GM10266 (cell line): ENCODE measurements at regions not wholly inside any gene's neighbourhood (a gene's known extent, or its start where the extent isn't known, plus 50 kb on each side); places are given as distances from the start of the nearest gene placed in this dataset.

Experiments
- DNase-seq: peaks from one replicate; pipeline ENCODE4 v3.0.0; 2012; ENCODE audit errors: extremely low spot score
- TF ChIP-seq, protein P1 (sequence below): IDR thresholded peaks from 2 replicates; pipeline ENCODE4 v1.5.1; 2012; ENCODE audit warnings: mild to moderate bottlenecking, low read depth; ENCODE audit not compliant: control insufficient read depth, insufficient read depth; ENCODE audit errors: missing control alignments

DNA sequence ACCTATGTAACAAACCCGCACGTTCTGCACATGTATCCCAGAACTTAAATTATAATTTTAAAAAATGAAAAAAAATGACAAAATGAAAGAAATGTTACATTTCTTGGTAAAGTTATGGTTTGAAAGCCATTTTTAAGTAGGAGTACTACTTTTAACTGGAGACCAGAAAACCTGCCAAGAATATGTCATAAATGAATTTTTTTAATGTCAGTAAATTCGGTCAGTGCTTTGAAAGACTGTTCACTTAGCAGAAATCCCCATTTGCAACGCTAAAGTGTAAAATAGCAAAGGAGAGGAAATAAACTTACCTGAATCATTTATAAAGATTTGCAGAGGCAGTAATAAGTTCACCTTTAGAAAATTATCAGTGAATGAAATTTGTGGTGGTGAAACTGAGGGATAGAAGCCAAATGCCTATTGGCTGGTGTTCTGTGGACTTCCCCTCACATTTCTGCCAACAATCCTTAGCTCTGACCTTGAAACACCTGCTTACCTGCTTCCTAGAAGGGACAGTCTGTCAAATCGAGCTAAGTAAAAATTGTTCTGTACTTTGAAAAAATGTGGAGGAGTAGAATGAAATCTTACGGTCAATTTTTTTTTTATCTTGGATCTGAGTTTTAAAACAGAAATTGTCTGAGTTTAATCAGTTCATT is 714.2 kb downstream of the SLC6A15 start:
- no peak for DNase-seq

DNA sequence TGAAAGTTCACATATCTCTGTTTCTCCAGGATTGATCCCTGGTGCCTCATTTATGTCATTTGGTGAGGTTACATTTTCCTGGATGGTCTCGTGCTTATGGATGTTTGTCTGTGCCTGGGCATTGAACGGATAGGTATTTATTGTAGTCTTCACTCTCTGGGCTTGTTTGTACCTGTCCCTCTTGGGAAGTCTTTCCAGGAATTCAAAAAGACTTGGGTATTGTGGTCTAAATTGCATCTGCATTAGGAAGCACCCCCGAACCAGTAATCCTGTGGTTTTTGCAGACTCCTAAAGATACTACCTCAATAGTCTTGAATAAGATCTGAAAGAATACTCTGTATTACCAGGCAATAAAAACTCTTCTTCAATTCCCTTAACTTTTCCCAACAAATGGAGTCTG is 720.8 kb downstream of the SLC6A15 start:
- DNase-seq: no peak
- TF ChIP-seq, protein P1, sequence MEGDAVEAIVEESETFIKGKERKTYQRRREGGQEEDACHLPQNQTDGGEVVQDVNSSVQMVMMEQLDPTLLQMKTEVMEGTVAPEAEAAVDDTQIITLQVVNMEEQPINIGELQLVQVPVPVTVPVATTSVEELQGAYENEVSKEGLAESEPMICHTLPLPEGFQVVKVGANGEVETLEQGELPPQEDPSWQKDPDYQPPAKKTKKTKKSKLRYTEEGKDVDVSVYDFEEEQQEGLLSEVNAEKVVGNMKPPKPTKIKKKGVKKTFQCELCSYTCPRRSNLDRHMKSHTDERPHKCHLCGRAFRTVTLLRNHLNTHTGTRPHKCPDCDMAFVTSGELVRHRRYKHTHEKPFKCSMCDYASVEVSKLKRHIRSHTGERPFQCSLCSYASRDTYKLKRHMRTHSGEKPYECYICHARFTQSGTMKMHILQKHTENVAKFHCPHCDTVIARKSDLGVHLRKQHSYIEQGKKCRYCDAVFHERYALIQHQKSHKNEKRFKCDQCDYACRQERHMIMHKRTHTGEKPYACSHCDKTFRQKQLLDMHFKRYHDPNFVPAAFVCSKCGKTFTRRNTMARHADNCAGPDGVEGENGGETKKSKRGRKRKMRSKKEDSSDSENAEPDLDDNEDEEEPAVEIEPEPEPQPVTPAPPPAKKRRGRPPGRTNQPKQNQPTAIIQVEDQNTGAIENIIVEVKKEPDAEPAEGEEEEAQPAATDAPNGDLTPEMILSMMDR: no peak

More for the DNA sequence above, 714.2 kb downstream of the SLC6A15 start:
- TF ChIP-seq, protein P1: no peak

DNA sequence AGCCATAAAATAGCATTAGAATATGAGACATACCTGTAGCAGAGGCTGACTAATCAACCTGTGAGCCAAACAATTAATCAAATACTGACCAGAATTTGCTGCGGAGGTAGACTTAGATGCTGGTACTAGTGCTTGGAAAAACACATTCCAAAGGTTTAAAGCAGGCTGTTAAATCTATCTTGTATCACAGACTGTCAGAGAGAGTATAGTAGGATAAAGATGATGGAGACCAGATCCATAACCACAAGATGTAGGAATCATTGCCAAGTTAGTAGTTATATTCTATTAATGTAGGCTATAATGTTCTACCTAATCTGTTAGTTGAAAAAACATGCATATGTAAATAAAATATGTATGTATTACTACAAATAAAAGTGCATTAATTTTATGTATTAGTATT is 726.2 kb downstream of the SLC6A15 start:
- TF ChIP-seq, protein P1: no peak
- DNase-seq: no peak

DNA sequence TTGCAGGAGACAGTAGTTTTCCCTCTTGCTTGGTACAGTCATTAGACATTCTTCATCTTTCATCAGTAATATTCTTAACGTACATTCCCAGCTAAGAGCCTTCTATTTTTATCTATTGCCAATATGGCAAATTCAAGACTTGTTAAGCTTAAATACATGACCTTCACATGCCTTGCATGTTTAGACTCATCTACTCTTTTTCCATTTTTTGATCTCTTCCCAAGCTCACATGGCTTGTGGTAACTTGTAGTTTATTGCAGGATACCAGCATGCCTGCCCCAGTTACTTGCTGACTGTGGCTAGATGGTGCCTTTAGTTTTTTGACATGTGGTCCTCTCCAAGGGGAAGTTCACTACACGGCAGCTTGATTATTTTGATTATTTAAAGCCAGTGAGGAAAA is 729.0 kb downstream of the SLC6A15 start:
- no peak for DNase-seq
- TF ChIP-seq, protein P1: no peak

DNA sequence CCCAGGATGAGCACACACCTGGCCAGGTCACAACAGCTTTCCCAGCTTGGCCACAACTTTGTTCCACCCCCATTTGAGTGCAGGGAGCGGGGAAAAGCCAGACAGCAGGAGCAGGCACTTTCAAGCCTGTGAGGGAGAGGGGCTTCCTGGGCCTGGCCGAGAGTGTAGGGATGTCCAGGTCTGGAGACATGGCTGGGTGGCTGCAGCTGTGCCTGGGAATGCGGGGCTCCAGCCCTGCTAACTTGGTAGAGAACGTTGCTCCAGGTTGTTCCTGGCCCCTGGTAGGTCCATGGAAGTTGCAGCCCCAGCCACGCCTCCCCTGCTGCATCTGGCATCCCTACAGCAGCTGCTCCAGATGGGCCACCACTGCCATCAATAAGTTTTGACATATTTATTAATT is 738.5 kb downstream of the SLC6A15 start:
- DNase-seq: no peak
- TF ChIP-seq, protein P1: no peak

DNA sequence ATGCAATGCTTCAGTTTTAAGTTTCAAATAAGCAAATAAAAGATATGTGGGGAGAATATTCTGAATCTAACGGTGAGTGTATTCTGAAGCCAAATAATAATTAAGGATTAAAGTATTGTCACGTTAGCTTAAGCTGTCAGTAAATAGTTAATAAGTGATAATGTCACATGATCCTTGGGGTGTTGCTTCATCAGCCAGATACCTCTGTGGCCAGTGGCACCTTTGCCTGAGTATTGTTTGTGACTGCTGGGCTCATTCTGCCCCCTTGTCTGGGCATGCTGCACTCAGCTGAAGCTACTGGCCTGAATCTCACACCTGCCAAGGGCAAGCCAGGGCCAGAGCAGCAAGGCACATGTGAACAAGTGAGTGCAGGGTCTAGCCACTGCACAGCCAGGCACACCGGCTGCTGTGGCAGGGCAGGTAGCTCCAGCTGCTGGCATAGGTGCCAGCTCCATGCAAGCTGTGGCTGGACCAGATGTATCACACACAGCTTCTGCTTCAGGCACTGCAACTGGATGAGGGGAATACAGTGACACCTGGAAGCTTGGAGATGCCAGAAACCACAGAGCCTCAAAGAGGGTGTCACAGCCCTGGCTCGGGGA is 739.7 kb downstream of the SLC6A15 start:
- TF ChIP-seq, protein P1: no peak
- DNase-seq: no peak

DNA sequence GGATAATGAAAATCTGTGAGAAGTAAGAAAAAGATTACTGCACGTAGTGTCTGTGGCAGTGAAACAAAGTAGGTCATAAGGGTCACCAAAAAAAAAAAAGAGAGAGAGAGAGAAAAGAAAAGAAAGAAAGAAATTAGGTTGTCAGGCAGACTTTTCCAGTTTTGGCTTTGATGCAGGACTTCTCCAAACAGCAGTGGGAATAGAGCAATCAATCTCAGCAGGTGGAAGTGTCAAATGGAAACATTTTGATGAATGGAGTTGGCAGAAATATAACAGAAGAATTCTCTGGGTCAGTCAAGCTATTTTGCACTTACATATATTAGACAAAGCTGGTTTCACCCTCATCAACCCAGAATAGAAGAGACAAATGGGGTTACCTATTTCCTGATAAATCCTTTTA is 745.8 kb downstream of the SLC6A15 start:
- DNase-seq: no peak
- TF ChIP-seq, protein P1: no peak
